NOMO-1 treated with DMSO at 0.1 percent for 48 hours (cell line): ENCODE measurements at regions not wholly inside any gene's neighbourhood (a gene's known extent, or its start where the extent isn't known, plus 50 kb on each side); places are given as distances from the start of the nearest gene placed in this dataset.

Experiments
- DNase-seq: peaks from one replicate; lab custom pipeline; 2025; ENCODE audit not compliant: unreplicated experiment; lab: John Stamatoyannopoulos, UW

DNA sequence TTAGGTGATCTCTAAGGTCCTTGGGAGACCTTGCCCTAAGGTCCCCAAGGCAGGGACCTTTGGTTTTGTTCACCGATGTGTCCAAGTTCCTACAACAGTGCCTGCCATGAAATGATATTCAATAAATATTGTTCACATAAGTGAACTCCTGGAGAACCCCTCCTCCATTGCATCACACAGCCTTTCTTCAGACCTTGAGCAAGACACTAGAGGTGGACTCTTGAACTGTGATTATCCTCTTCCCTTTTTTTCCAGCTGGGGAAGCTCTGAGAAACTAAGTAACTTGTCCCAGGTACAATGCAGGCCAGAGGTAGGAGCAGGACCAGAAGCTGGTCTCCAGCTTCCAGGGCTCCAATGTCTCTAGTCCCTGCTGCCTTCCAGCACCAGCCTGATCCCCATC lies 76.6 kb upstream of the LMO1 start:
- peak; percentile 71 for DNase-seq

DNA sequence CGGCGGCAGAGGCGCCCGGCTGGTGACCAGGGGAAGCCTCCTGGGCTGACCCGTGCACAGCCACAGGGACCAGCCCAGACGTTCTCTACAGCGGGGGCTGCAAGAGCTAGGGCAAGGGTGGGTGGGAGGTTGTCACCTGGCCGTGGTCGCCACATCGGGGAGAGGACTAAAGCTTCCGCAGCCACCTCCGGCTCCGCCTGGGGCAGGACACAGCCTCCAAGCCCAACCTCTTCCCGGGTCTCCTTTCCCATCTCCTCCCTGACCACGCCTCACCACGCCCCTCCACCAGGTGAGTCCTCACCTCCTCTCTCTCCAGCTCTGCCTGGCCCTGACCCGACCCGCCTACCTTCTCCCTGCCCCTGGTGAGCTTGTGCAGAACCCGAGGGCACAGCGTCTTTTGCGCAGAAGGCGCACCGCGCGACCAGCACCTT lies 75.9 kb upstream of the LMO1 start:
- DNase-seq = no peak

DNA sequence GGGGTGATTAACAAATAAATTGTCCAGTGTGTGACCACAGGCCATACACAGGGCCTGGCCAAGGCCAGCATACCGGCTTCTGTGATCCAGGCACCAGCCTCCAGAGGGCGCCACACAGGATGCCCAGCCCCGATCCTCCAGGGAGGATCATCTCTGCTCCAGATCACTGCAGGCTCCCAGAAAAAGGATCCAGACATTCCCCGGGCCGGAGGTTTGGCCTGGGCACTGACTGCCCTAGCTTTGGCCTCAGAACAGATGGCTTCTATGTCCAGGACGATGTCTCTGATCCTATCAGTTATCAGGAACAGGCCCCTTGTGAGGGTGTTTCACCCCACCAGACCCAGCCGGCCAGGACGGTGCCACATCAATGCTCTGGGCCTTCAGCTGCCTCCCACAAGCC lies 74.5 kb upstream of the LMO1 start:
- DNase-seq = no peak

DNA sequence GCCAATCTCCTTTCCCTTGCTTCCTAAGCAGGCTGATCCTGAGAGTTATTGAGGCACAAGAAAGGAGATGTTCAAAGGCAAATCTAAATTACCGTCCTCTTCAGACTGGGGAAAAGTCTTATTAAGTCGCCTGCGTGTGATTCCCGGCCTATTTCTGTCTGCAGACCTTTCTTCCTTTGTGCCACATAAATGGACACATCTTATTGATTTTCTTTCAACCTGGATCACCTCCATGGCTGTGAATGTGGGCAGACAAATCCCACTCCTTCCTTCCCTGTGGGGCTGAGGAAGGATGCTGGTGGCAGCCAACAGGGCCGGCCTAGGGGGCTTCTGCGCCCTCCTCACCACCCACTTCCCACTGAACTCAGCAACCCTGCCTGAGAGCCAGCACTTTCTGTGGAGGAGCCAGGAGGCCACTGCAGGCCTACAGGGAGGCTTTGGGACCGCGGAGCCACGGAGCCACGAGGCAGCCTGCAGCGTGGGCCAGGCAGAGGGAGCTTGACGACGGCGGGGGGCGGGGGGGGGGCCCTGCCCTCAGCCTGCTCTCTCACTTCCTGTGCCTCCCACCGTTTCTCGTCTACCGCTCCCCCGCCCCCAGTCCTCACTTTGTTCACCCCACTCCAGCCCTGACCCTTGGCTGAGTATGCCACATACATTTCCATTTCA lies 73.6 kb upstream of the LMO1 start:
- DNase-seq = no peak

DNA sequence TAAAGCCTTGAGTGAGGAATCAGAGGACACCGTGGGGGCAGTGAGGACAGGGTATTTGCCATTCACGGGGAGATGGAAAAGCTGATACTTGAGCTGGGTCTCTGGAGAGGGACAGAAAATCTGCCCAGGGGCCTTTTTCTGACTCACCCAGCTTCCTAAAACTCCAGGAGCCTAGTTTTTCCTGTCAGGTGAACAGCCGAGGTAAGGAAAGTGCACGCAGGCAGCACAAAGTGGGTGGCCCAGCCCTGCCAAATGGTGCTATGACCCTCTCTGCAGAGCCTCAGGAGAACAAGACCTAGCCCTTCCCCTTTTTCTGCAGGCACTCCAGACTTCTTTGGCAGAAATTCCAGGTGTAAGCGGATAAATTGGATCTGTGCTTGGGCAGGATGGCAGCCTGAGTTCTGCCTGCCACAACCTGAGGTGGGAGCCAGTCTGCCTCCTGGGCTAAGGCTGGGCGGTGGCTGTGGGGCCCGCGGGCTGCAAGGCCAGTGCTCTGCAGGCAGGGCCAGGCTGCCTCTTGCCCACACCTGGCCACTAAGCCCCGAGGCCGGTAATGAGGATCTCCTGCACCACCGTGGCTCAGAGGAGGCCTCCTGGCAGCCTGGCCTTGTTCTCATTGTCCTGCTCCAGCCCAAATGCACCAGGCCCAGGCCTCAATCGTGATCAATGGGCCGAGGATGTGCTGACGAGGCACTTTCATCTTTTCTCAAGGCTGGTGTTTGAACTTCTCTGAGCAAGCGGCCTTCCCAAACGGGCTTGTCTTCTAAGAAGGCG lies 72.9 kb upstream of the LMO1 start:
- no peak for DNase-seq

DNA sequence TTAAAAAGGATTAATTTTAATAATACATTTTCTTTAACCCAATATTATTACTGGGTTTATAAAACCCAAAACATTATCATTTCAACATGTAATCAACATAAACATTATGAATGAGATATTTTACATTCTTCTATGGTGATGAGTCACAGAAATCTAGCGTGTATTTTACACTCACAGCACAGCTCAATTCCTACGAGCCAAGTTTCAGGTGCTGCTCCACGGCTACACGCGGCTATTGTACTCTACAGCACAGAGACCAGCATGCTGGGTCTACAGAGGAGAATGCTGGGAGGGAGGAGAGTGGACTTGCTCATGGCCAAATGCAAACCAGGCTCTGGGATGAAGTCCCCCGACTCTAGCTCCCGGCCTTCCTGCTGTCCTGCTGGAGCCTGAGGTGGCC lies 72.0 kb upstream of the LMO1 start:
- DNase-seq = no peak

DNA sequence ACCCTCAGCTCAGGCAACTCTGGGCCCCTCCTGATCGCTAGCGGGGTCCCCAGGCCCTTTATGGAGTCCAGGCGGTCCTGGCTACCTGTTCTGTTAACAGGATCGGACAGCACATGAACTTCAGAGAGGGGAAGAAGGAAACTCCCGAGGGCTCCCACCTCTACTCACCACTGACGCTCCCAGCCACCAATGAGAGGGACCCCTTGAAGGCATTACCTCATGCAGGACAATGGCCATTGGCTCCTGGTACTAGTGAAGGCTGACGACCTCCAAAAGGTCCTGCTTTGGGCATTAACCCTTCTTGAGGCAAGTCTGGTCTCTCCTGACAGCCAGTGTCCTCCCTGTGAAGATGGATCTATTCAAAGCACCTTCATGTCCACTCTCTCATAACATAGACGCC lies 71.5 kb upstream of the LMO1 start:
- DNase-seq = no peak

DNA sequence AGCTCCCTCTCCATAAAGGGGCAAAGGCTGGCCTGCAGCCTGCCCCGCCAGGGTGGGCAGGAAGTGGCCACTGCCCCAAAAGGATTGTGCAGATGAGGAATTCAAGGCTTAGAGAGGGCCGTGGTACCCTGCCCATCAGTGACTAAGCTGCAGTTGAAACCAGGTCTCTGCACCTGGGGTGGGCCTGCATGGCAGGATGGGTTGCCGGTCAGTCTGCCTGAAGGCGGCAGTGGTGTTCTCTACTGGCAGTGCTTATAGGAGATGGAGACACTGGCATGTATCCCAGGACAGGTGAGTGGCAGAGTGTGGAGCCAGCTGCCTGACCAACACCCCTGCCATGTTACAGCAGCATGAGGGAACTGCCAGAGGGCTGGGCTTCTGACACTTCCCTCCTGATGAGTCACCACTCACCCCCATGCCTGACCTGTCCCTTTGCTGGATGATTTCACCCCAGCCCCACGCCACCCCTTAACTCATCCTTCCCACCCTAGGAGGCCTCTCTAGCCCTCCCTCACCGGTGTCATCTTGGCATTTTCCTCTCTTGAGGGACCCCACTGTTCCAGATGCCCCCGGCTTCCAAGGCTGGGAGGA lies 70.2 kb upstream of the LMO1 start:
- DNase-seq = peak; percentile 20

DNA sequence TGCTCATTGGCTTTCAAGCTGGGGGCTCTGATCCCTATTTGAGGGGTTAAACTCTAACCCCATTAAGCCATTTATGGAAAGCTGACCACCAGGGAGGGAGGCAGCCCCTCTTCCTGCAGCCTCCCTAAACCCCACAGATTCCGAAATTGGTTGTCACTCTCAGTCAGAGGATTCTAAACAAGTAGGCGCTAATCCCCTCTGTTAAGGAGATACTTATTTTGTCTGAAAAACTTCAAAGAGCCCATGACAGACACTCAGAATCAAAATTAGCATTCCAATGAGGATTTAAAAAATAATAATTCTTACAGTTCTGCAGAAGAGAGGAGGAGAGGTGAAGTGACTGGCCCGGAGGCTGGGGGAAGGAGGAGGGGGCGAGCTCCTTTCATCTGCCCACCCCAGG lies 69.7 kb upstream of the LMO1 start:
- DNase-seq = no peak

DNA sequence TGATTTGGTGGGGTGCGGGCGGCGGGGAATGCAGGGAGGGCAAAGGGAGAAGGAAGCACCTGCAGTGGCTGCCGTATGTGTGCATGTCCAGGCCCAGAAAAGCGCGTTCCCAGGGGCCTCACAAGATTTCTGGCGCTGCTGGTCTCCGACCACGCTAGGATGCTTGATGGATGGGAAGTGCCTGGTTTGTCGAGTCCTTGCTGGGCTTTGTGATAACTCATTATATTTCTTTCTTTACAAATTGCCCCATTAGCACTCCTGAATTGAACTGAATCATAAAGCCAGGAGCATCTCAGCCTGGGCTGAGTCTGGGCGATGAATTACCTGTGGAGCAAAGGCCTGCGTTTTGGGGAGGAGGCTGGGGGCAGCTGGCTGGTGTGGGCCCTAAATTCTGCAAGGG lies 69.2 kb upstream of the LMO1 start:
- no peak for DNase-seq

DNA sequence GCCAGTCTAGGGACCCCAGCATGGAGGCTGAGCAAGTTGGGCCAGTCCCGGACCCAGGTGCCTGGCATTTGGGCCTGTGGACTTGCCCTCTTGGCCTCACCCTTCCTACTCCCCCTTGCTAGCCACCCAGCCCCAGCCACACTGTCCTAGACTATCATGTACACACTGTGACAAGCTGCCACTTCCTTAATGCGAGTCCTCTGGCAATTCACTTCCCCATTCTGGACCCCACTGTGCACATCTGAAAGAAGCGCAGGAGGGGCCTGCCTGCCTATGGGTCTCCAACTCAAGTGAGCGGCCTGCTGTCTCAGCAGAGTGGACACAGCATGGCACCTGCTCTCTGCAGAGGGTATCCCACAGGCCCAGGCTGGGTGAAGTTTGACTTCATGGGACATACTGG lies 68.5 kb upstream of the LMO1 start:
- DNase-seq = peak; percentile 73

DNA sequence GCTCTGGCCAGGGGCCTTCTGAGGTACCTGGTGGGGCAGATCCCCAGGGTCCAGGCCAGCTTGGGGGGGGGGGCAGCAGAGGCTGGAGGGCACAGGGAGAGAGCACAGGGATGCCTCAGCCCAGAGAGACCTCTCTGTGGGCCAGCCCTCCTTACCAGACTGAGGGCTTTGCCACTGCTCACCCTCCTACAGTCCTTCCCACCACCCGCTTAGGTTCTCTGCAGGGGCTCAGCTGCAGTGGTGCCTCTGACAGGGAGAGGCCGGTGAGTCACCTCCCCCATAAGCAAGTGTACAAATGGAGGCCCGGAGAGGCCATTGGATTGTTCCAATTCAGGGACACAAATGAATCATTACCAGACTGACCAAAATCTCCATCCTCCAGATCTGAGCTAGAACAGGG lies 68.1 kb upstream of the LMO1 start:
- DNase-seq = no peak

DNA sequence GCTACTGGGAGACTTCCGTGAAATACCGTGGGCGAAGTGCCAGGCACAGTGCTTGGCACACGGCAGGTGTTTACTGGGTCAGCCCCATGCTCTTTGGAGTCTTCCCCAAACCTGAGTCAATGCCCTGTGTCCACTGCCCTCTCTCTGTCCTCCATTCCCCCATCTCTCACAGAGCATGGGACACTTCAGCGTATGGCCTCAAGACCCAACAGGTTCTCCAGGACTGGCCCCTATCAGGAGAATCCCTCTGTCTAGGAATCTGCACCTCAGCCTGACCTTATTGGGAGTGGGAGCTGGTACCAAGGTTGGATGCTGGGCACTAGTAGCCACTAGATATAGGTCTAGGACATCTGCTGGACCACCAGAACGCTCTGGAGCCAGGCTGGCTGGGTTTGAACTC lies 67.2 kb upstream of the LMO1 start:
- no peak for DNase-seq

DNA sequence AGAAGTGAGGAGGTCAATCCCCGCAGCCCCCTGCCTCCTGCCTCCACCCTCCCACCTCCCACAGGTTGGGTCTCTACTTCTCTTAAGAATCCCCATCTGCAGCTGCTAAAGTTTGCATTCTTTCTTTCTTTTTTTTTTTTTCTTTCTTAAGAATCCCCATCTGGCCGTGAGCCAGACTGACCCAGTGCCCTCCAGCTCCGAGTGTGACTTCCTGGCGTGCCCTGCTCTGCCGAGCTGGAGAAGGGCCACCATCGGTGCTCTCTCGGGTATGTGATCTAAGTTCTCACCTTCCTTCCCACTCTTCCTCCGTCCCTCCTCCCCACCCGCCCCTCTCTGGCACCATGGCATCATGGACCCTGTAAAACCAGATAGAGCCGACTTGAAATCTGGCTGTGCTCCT lies 66.7 kb upstream of the LMO1 start:
- no peak for DNase-seq

DNA sequence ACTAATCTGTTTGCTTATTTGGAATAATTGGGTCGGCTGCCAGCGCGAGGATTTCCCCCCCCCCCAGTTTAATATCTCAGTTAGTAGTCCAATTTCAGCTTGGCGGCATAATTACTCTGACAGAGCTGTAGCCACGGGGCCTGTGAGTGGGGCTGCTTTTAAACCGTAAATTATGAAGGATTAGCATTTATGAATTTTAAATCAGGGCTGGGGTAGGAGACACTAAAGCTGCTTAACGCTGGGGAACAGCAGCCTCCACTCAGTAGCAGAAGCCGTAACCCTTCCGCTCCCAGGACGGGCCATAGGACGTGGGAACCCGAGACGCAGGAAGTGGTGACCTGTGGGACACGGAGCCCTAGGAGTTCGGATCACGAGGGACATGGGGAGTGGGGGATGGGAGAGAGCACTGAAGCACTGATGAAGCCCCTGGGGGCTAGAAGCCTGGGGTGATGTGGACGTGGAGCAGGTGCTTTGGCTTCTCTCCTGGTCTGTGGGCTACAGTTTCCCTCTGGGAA lies 66.2 kb upstream of the LMO1 start:
- DNase-seq = no peak

DNA sequence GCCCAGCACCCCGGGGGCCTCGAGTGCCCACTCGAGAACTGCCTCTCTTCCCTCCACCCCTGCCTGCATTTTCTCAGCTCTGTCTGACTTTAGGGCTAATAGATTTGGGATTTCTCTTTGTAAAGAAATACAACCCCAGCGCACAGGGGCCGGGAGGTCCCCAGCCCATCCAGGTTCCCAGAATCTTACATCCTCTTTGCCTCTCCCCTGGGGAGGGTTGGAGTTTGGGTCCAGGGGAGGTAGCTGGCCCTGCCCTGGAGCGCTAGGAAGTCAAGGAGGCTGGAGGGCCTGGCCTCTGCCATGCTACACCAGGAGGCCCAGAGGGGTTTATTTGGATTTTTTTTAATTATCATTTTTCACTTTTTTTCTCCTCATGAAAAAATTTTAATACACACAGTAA lies 65.7 kb upstream of the LMO1 start:
- no peak for DNase-seq

DNA sequence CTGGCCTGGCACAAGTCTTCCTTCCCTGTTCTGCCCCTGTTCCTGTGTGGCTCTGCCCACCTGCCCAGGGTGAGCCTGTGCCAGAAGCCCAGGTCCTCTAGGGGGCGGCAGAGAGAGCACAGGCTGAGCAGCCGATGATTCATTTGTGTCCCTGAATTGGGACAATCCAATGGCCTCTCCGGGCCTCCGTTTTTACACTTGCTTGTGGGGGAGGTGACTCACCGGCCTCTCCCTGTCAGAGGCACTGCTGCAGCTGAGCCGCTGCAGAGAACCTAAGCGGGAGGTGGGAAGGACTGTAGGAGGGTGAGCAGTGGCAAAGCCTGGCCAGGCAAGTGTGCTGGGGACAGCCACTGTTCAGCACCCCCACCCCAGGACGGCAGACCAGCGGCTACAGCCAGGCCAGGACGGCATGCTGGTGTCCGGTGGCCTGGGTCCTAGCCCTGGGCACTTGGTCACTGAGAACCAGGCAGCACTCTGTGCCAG lies 65.2 kb upstream of the LMO1 start:
- DNase-seq = peak; percentile 85

DNA sequence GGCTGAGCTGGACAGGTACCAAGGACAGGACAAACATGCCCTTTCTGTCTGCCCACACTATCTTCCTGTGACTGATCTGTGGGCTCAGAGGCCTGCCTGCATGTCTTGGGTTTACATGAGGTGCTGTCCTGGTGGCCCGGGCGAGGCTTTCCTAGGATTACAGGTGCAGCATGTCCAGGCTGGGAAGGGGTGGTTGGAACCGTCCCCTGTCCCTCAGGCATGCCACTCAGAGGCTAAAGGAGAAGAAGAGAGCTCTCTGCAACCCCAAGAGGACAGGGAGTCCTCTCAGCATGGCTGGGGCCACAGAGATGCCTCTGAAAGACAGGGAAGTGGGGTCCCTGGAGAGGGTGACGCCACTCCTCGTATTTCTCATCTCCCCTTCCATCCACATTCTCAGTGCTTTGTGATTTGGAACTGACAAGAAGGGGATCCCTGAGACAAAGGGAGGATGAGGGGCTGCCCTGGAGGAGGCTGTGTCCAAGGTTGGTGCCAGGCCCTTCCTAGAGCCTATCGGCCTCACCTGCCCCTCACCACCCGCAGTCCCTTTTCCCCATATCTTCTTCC lies 64.6 kb upstream of the LMO1 start:
- no peak for DNase-seq

DNA sequence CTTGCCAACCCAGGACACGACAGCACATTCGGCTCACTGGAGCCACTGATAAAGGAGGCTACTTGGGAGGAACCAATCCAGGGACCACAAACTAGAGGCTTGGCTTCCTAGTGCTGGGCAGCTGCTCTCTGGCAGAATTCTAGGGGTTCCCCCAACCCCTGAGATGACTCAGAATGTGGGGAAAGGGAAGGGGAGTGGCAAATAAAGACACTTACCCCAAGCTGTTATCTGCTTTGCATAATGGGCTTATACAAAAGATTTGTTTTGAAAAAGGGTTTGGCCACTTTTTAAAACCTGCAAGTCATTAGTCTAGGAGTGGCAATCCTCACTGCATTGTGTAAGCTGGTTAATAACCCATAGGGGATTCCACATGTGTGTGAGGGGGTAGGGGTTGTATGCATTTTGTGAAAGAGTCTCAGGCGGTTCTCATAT lies 64.1 kb upstream of the LMO1 start:
- peak; percentile 32 for DNase-seq

DNA sequence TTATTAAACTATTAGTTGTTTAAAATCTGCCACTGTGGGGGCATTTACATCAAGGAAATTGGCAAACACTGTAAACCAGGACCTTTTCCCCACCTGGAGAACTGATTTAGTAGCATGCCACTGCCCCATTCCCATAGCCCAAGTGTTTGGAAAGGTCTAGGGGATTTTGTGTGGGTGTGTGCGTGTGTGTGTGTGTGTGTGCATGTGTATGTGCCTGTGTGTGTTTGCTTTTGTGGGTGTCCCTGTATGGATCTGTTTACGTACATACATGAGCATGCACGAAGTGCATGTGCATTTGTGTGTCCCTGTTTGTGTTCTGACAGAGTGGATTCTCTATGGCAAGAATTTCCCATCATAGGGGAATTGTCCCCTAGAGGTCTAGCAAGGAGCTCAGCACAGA lies 62.7 kb upstream of the LMO1 start:
- no peak for DNase-seq

DNA sequence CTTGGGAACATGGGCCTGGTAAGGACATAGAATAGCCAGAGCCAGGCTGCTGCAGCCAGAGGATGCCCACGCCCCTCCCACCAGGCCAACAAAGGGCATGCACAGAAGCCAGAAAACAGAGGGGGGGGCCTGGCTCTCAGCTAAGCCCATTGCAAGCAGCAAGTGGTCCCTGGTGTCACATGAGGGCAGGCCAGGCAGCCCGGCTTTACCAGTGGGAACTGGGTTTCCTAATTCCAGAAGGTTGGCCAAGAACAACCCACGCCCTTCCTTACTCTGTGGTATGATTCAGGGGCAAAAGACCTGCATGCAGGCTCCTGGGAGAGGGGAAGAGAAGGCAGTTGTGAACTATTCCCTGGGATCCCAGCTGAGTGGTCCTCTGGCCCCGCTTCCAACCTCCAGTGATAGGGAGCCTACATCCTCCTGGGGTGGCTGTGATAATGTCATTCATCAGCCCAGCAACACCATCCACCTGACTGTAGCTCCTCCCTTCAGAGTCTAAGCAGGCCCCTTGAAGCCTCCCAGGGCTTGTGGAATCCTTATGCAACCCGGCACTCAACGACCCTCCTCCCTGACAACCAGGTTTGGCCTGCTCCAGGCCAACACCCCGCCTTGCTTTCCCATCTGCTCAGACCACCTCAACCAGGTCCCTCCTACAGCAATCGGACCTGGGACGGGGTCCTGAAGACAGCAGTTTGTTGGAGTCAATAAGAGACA lies 62.1 kb upstream of the LMO1 start:
- no peak for DNase-seq
